SK-N-SH treated with all-trans-retinoic acid at 6 μM for 48 hours (cell line): ENCODE measurements at regions not wholly inside any gene's neighbourhood (a gene's known extent, or its start where the extent isn't known, plus 50 kb on each side); places are given as distances from the start of the nearest gene placed in this dataset.

Source experiments
- ARNTL ChIP-seq: fragments of 450-650 bp; formaldehyde crosslinking; IDR thresholded peaks from 2 replicates; pipeline ENCODE4 v1.5.0; 2020; ENCODE audit warnings: low read depth, mild to moderate bottlenecking, moderate library complexity, borderline replicate concordance
- CREB5 ChIP-seq: fragments of 250-450 bp; sonication (Bioruptor Pico); IDR thresholded peaks from 2 replicates; pipeline ENCODE4 v1.5.1; 2020; ENCODE audit warnings: low read depth, mild to moderate bottlenecking, moderate library complexity
- CSDC2 ChIP-seq: fragments of 250-450 bp; sonication (Bioruptor Pico); IDR thresholded peaks from 2 replicates; pipeline ENCODE4 v1.5.0; 2020; ENCODE audit warnings: mild to moderate bottlenecking, moderate library complexity
- OSR1 ChIP-seq: fragments of 250-450 bp; sonication (Bioruptor Pico); IDR thresholded peaks from 2 replicates; pipeline ENCODE4 v1.8.0; 2022; ENCODE audit warnings: moderate library complexity, mild to moderate bottlenecking, inconsistent platforms
- RARB ChIP-seq: fragments of 250-450 bp; sonication (Bioruptor Pico); IDR thresholded peaks from 2 replicates; pipeline ENCODE4 v1.8.0; 2021; ENCODE audit warnings: mild to moderate bottlenecking, moderate library complexity
- ZC3H10 ChIP-seq: fragments of 250-450 bp; sonication (Bioruptor Pico); IDR thresholded peaks from 2 replicates; pipeline ENCODE4 v1.5.1; 2021; ENCODE audit warnings: mild to moderate bottlenecking, moderate library complexity
- ZFP30 ChIP-seq: fragments of 450-650 bp; formaldehyde crosslinking; IDR thresholded peaks from 2 replicates; pipeline ENCODE4 v1.5.0; 2022; ENCODE audit warnings: mild to moderate bottlenecking, moderate library complexity

- TF ChIP-seq CSDC2 (CRISPR knock-in tag) (no peak), OSR1 (no peak), ZFP30 (CRISPR knock-in tag) (no peak), ARNTL (CRISPR knock-in tag) (no peak), RARB (no peak), ZC3H10 (CRISPR knock-in tag) (no peak), CREB5 (CRISPR knock-in tag) (no peak)
Observed at GRCh38 chr20:5451643-5452210, 135.0 kb upstream of the PROKR2 start.
